AG04450 (cell line): ENCODE measurements at regions not wholly inside any gene's neighbourhood (a gene's known extent, or its start where the extent isn't known, plus 50 kb on each side); places are given as distances from the start of the nearest gene placed in this dataset.

Source experiments
- CTCF ChIA-PET: fragments of 300-600, 350-600 bp; formaldehyde crosslinking; extraction: SDS; loops from one replicate; lab custom pipeline; 2022; ENCODE audit warnings: antibody characterized with exemption, inconsistent platforms; lab: Charles Lee
- POLR2A ChIA-PET: fragments of 350-600 bp; formaldehyde crosslinking; extraction: SDS; loops from one replicate; lab custom pipeline; 2021; ENCODE audit warnings: antibody characterized with exemption, inconsistent platforms; lab: Yijun Ruan, JAX
- DNase-seq: peaks from one replicate; pipeline ENCODE4 v3.0.0-alpha.2; 2011; ENCODE audit warnings: low read depth, low spot score
- H3K27ac ChIP-seq: one replicate; pipeline ENCODE4 v1.5.1; 2012; ENCODE audit warnings: low read depth, low read length, control low read depth
- H3K27me3 ChIP-seq: one replicate; pipeline ENCODE4 v1.6.0; 2012; ENCODE audit warnings: low read length; ENCODE audit not compliant: control insufficient read depth, insufficient read depth
- H3K4me3 ChIP-seq: 2 replicates; pipeline ENCODE4 v1.5.1; 2011; ENCODE audit warnings: mild to moderate bottlenecking, low read depth, low read length, control low read depth
- H3K9me3 ChIP-seq: 2 replicates; pipeline ENCODE4 v1.5.1; 2012; ENCODE audit warnings: low read length; ENCODE audit not compliant: control insufficient read depth, insufficient read depth
- TF ChIP-seq, protein P1 (sequence below): IDR thresholded peaks from 2 replicates; pipeline ENCODE4 v1.5.1; 2011; ENCODE audit warnings: low read depth, low read length, control low read depth, inconsistent platforms

DNA sequence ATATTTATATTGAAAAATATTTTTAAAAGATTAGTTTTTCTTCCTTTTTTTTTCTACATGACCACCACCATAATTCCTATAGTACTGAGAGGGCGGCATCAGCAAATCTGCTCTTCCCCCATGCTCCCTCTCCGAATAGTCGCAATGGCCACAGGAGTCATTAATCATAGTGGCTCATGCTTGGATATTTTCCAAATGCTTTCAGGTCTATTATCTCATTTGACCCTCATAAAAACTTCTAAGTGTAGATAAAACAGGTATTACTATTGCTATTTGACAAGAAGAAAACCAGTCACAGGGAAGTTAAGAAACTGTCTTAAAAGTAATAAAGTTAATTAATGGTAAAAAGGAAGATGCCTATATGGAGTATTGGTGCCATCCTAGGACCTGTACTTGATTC is 440.7 kb downstream of the CMPK2 start:
- 0 out of 2 replicates have a peak, but pooled peaks cover 2% of the 10 kb centered on the region for H3K9me3 ChIP-seq
- CTCF ChIA-PET = no interaction called here

DNA sequence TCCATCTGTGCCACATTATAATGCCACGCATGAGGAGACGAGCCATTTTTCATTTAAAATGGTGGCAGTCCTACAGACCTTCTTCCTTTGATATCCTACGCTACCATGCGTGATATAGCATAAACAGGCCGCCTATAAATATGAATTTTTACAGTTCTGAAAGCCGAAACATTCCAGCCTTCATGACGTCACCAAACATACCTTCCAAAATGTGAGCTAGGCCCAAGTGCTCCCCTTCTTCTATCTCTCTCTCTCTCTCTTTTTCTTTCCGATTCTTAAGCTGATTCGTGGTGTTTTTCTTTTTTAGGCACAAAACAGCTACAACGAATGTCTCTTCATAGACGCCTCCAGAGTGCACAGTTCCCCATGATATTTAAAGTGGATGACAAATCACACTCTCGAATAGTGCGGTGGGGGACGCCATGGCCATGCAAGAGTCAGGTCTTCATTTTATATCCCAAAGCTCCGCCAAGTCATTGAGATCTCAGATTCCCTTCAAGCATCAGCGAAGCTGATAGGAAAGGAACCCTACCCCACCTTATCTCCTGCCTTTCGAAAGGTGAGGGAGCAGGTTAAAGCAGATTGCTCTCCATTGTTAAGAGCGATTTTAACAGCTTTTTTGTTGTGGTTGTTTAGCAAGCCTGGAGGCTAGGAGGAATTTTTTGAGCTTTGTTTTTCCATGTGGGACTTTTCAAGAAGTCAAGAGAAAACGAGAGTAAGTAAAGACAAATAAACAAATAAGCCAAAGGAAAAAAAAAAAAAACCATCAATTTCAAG is 436.3 kb downstream of the CMPK2 start:
- DNase-seq = no peak
- TF ChIP-seq, protein P1, sequence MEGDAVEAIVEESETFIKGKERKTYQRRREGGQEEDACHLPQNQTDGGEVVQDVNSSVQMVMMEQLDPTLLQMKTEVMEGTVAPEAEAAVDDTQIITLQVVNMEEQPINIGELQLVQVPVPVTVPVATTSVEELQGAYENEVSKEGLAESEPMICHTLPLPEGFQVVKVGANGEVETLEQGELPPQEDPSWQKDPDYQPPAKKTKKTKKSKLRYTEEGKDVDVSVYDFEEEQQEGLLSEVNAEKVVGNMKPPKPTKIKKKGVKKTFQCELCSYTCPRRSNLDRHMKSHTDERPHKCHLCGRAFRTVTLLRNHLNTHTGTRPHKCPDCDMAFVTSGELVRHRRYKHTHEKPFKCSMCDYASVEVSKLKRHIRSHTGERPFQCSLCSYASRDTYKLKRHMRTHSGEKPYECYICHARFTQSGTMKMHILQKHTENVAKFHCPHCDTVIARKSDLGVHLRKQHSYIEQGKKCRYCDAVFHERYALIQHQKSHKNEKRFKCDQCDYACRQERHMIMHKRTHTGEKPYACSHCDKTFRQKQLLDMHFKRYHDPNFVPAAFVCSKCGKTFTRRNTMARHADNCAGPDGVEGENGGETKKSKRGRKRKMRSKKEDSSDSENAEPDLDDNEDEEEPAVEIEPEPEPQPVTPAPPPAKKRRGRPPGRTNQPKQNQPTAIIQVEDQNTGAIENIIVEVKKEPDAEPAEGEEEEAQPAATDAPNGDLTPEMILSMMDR = no peak
- ChIA-PET CTCF (interaction anchor here (0.7 kb wide), 2 partner anchors 25 to 196 kb away, joined by 3 to 5 read pairs; no protein-coding TSS in a partner anchor), POLR2A (no interaction called here)
- no peak overlapping the region for H3K4me3 ChIP-seq
- peaks cover 3% of the 10 kb centered on the region for H3K9me3 ChIP-seq
- H3K27ac ChIP-seq = no peak overlapping the region
- H3K27me3 ChIP-seq = no peaks in the 10 kb centered on the region

More for the DNA sequence above, 440.7 kb downstream of the CMPK2 start:
- TF ChIP-seq, protein P1 = no peak
- Histone ChIP-seq H3K27ac (no peak overlapping the region), H3K27me3 (no peaks in the 10 kb centered on the region), H3K4me3 (no peak overlapping the region)
- POLR2A ChIA-PET = no interaction called here
- no peak for DNase-seq

DNA sequence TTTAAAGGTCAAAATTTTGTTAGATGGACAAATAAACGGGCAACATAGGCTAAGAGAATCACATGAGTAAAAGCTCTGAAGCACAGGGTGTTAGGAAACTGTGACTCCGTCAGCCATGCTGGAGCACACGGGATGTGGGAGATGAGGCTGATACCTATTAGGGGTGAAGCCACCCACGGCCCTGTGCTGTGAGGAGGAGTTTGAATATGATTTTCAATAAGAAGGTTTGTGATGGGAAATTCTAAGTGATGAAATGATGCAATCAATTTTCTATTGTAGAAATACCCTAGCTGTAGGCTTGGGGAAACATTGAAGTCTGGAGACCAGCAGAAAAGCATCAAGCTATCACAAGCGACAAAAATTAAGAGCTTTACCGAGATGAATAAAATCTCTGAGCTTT is 431.3 kb downstream of the CMPK2 start:
- peaks cover 3% of the 10 kb centered on the region for H3K9me3 ChIP-seq
- TF ChIP-seq, protein P1 = no peak
- no peaks in the 10 kb centered on the region for H3K27me3 ChIP-seq
- ChIA-PET POLR2A (no interaction called here), CTCF (no interaction called here)
- DNase-seq = no peak
- no peak overlapping the region for H3K4me3 ChIP-seq
- no peak overlapping the region for H3K27ac ChIP-seq

DNA sequence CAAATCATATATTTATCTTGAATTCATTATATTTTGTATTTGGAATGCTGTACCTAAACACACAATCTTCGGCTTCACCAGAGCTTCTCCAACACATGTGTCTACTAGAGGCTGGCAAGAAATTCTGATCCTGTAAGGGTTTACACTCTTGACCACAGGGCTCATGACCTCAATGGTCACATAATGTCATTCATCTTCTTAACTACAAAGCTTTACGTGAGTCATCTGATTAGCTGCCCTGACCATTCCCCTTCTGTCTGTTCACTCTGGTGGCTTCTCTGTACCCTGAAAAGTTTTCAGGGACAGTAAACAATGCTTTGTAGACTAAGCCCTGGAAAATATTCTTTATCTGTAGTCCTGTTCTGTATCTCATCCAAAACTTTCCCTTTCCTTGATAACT is 423.9 kb downstream of the CMPK2 start:
- no peak overlapping the region for H3K27ac ChIP-seq
- POLR2A ChIA-PET = no interaction called here
- TF ChIP-seq, protein P1 = no peak
- CTCF ChIA-PET = no interaction called here
- H3K27me3 ChIP-seq = no peaks in the 10 kb centered on the region
- no peak overlapping the region for H3K4me3 ChIP-seq
- H3K9me3 ChIP-seq = no peaks in the 10 kb centered on the region
- DNase-seq = no peak

DNA sequence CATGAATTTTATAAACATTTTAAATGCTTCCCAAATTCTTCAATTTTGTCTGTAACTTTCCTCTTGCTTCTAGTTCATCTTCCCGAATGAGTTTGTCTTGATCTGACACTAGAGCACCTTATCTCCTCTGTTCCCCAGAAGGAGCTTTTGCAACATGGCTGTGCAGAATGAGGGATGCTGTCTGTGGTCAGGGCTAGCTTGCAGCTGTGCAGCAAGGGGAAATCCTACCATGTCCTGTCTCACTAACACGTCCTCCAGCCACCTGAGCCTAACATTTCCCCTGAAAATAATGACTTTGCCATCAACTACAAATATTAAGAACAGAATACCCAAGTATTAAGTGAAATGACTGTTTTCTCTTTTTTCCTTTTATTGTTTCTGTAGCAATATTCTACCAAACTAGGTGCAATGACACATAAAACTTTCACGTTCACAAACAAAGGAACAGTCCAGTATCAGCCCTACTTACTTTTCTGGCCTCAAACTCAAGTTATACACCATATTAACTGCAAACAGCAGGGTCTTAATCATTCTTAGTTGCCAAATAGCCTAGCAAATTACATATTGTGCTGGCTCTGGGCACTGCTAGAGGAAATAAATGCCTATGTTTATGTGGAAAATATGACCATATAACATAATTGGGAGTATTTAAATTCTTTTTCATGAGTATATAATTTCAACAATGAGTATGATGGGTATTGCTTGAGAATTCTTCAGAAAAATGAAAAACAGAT is 423.3 kb downstream of the CMPK2 start:
- Histone ChIP-seq H3K4me3 (no peak overlapping the region), H3K9me3 (no peaks in the 10 kb centered on the region), H3K27ac (no peak overlapping the region), H3K27me3 (no peaks in the 10 kb centered on the region)
- TF ChIP-seq, protein P1 = no peak
- DNase-seq = no peak
- ChIA-PET POLR2A (no interaction called here), CTCF (no interaction called here)
